ENCODE measurements at regions not wholly inside any gene's neighbourhood (a gene's known extent, or its start where the extent isn't known, plus 50 kb on each side); places are given as distances from the start of the nearest gene placed in this dataset.
A peak's percentile ranks its signal among the peaks of the same experiment; 100 is the strongest.

DNA sequence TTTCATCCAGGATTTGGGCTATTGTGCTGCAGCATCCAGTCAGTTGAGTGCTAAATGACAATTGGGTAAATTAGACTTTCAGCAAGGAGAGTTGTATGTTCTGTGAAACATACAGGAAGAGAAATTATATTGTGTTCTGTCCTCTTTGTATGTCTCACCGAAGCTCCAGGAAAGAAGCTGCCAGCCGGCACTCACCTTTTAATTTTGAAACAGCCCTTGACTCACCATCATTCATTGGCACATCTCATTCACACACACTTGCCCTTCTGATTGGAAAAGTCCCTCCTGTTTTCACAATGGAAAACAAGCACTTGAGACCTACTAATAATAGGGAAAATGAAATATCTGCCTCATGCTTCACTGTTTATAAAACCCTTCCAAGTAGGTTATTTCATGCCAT lies 495.6 kb downstream of the RPS24 start:
- DNase-seq = peak; percentile 3

DNA sequence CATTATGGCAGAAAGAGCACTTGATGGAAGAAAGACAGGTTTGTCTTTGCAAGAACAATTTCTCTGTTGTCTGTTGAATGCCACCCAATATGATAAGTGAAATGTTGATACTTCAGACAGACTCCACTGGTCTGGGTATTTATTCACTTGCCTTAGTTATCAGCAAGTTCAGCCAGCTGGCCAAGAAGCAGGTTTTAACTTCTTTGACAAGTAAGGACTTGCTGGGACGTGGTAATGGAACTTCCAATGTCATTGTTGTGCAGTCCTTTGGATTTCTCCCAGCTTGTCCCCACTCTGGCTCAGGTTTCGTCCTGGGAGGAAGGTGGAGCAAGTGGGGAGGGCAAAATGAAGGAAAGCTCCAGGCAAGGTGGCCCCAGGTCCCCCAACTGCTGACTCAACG lies 497.4 kb downstream of the RPS24 start:
- no peak for DNase-seq

GRCh38 chr10:78532480-78533042 lies 498.9 kb downstream of the RPS24 start:
- no peak for DNase-seq

DNA sequence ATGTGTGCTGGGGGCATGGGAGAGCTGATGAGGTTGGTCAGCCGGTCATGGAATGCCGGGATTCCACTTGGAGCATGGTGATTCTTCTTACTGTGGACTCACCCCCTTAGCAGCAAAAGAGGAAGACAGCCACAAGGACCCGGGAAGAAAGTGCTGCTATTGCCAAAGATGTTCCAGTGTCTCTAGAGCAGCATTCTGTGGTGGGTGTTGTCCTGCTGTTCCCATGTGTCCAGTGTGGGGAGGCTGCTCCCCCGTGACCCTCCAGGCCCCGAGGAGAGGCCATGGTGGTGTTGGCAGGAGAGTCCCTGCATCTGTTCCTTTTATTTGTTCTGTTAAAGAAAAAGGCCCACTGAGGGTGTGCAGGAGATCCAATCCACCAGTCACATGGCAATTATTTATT lies 499.4 kb downstream of the RPS24 start:
- DNase-seq = no peak

- no peak for DNase-seq
Observed at GRCh38 chr10:78533776-78534175, 500.1 kb downstream of the RPS24 start.

DNA sequence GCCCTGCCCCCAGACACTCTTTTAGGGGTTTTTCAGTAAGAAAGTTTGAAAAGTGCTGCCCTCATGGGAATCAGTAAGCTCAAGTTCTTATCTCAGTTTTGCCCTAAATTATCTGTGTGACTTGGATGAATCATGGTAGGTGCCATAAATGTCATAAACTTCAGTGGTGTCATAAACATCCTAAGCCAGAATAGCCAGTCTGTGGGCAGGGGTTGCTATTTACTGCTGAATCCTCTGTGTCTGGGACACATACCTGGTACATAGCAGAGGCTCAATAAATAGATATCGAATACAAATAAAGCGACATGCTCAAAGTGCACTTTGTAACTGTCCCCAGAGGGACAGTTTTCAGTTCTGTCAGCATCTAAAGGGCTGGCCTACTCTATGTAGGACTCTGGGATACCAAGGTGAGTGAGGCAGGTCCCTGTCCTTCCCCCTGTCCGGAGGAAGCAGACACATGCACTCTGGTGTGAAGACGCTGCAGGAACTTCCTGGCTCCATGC lies 502.1 kb downstream of the RPS24 start:
- no peak for DNase-seq

DNA sequence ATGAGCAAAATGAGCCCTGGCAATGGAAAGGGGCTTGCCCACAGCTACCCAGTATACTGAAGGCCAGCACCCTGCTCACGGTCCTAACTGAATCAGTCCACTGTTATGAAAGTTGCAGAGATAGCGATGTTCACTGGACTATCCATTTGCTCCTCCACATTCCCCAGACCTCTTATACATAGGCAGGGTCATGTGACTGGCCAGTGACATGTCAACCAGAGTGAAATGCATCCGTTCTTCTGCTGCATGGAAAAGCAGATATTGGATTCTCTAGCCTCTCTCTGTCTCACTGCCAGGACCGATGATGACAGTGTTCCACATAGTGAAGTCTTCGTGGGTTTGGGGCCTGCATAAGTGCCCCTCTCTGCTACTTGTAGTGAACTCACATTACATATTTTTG lies 503.4 kb downstream of the RPS24 start:
- no peak for DNase-seq

GRCh38 chr10:78539247-78539766 lies 505.6 kb downstream of the RPS24 start:
- no peak for DNase-seq

DNA sequence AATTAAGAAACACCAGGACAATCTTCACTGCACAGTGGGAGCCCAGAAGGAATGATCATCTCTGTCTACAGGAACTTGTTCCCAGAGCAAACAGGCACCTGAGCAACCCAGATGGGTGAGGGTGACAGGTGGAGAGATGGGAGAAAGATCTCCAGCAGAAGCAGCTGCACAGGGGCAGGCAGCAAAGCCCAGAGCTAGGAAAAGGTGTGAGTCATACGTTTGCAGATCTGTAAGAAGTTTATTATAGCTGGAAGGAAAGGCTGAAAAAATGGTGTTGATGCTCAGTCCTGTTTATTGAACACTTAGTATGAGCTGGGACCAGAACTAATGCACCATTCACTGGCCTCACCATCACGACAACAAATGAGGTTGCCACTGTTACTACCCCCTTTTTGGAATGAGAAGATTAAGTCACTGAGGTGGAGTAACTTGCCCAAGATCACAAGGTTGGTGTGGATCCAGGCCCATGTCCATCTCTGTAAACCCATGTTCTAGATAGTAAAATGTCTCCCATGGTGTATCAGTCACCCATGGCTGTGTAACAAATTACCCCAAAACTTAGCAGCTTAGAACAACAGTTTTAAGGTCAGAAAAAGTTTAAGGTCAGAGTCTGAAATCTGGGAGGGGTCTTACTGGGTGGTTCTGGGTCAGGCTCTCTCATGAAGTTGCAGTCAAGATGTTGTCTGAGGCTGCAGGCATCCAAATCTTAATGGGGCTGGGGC lies 506.9 kb downstream of the RPS24 start:
- no peak for DNase-seq

DNA sequence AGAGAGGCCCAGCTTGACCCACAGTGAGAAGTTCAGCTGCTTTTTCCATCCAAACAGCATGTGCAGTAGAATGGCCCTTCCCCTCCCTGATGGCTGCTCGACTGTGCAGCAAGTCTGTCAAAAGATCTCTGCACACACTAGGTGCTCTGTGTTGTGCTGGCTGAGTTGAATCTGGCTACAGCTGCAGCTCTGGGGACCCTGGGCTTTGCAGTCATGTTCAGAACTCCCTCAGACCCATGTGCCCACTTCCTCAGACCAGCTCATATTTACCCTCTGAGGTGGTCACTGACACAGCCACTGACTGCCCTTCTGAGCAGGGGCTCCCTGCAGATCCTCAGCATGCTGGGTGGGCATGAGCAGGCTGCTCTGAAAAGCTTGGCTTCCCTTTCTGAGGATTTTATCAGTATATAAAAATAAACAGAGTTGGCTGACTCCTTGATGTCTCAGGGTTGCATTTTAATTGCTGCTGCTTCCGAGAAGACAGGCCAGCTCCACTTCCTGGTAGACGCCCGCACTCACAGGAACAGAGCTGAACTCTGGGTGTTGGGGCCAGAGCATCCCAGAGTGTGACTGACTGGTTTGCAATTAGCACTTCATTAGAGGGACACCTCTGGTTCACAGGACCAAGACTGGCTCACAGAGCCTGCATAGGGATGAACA lies 507.9 kb downstream of the RPS24 start:
- DNase-seq = no peak

- no peak for DNase-seq
Observed at GRCh38 chr10:78542141-78542489, 508.5 kb downstream of the RPS24 start.

DNA sequence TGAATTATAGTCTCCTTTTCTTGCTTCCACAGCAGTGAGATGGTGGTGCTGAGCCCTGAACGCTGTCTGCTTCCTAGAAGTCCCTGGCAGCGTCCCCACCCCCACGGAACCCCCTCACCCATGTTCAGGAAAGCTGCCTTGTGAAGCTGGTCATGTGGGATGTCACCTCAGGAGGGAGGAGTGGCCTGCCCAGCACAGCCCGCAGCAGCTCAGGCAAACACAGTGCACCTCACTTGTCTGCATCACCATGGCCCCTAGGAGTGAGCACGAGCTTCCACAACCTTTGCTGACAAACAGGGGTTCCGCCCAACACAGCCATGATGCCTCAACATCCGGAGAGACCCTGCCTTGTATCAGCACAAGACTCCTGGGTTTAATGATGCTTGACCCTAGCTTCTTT lies 508.9 kb downstream of the RPS24 start:
- DNase-seq = no peak

DNA sequence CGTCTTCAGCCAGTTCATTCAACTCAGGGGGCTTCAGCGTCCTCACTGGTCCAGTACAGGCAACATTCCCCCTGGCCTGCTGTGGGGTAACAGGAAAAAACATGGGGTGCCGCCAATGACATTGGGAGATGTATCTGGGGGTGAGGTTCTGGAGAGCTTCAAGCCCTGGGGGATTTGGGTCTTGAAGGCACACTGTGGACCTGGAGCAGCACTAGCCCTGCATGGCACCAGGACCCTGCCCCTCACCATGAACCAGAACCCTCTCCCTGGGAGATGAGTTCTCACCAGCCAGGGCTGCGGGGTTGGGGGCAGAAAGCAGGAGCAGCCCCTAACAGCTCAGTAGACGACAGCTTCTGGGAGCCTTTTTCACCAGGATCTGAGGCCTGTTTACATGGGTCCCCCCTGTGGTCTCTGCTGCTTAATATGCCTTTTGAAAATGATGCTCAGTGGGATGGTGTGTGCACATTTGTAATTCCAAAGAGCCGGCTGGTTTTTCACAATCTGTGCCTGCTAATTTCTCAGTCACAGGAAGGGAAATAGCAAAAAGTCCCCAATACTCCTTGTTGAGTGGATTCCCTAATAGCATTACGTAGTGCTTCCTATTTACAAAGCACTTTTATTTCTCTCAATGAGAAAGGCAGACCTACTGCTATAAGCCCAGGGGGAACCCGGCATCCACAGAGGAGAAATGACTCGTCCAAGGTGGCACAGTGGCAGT lies 509.5 kb downstream of the RPS24 start:
- DNase-seq = no peak

- no peak for DNase-seq
Observed at GRCh38 chr10:78543749-78544362, 510.2 kb downstream of the RPS24 start.

- no peak for DNase-seq
Observed at GRCh38 chr10:78544423-78545090, 510.9 kb downstream of the RPS24 start.

DNA sequence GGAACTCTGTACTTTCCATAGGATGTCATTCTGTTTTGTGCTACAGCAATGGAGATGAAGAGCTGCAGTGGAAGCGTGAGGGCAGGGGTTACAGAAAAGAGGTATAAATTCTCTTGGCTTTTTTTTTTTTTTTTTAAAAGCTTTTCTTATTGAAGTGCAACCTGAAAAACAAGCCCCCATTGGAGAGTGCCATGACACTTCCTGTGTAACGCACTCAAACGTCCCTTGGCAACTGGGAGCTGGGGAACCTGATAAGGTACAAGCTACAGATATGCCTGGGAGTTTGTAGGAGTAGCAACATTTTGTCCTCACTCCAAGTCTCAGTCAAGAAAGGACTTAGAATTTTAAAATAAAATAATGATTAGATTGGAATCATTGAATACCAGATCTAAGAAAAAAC lies 512.1 kb downstream of the RPS24 start:
- DNase-seq = no peak

DNA sequence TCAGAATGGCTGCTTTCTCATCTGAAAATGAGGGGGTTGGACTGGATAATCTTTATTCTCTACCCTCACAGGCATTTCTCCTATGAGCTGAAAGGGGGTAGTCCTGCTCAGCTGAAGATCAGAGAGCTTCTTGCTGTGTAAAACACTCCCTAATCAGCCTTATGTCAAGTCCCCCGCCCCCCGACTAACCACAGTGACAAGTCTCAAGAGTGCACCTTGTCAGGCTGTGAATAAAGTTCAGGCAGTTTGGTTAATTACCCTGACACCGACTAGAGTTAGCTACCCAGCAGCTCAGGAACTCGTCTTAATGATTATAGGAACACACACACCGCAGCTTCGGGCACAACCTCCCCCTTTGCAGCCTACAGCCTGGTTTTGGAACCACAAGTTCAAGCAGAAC lies 513.7 kb downstream of the RPS24 start:
- no peak for DNase-seq

DNA sequence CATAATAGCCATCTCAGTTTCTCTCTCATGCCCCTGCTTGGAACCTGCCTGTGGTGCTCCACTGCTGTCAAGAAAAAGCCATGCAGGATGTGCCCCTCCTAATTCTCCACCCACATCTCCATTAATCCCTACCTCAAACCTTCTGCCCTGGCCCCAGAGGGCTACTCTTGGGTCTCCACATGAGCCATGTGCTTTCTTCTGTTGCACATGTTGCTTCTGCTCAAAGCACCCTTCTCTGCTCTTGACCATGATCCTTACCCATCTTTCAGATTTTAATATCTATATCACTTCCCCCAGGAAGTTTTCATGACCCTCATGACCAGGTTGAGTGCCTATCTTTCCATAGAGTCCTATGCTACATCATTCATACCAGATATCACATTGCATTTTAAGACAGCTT lies 514.2 kb downstream of the RPS24 start:
- DNase-seq = no peak

DNA sequence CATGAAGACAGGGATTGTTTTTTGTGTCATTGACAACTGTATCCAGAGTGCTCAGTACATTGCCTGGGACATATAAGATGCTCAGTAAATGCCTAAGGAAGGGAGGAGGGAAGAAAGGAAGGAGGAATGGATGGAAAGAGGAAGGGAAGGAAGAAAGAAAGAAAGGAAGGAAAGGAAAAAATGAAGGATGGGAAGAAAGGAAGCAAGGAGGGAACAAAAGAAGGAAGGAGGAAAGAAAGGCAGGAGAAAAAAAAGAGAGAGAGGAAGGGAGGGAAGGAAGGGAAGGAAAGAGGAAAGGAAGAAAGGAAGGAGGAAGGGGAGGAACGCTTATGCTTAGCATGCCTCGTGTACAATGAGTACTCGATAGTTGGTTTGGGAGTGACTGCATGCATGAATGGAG lies 514.7 kb downstream of the RPS24 start:
- no peak for DNase-seq

GRCh38 chr10:78549140-78549935 lies 515.7 kb downstream of the RPS24 start:
- no peak for DNase-seq

- DNase-seq = no peak
Observed at GRCh38 chr10:78550090-78550489, 516.4 kb downstream of the RPS24 start.

DNA sequence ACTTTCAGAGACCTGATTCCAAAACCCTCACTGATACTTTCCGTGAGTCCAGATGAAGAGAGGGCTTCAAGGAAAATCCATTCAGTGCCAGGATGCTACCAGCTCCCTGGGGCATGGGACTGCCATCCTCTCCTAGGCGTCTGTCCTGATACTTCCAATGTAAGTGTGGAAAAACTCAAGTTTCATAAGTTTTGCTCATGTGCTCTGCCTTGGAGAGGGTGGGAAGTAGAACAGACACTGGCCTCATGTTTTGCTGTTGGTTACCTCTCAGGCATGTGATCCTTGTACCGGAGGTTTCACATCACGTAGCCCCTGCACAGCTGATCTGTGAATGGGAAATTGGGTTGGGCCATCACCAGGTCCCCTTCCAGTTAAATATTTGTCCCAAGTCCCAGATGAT lies 517.1 kb downstream of the RPS24 start:
- no peak for DNase-seq
